NB4 (cell line): ENCODE measurements at regions not wholly inside any gene's neighbourhood (a gene's known extent, or its start where the extent isn't known, plus 50 kb on each side); places are given as distances from the start of the nearest gene placed in this dataset.

ENCODE experiments used
- DNase-seq: peaks from one replicate; pipeline ENCODE4 v3.0.0; 2010; ENCODE audit warnings: low read depth
- H3K4me3 ChIP-seq: one replicate; pipeline ENCODE4 v1.5.1; 2011; ENCODE audit warnings: mild to moderate bottlenecking, low read depth, low read length, moderate library complexity
- CTCF ChIP-seq: IDR thresholded peaks from one replicate; pipeline ENCODE4 v1.5.1; 2012; ENCODE audit warnings: low read depth, low read length
- MAX ChIP-seq: IDR thresholded peaks from 2 replicates; pipeline ENCODE4 v1.6.1; 2011; ENCODE audit warnings: low read depth, low read length
- MYC ChIP-seq: IDR thresholded peaks from 2 replicates; pipeline ENCODE4 v1.6.1; 2011; ENCODE audit warnings: low read depth, low read length
- POLR2A ChIP-seq: IDR thresholded peaks from 2 replicates; pipeline ENCODE4 v1.6.1; 2011; ENCODE audit warnings: mild to moderate bottlenecking; ENCODE audit not compliant: insufficient read length; ENCODE audit errors: extremely low read depth

- DNase-seq, result no peak
- no peak overlapping the region for H3K4me3 ChIP-seq
- TF ChIP-seq MAX, result no peak
- no peak for TF ChIP-seq CTCF
- TF ChIP-seq POLR2A, result no peak
- no peak for TF ChIP-seq MYC
Measured at GRCh38 chr11:36775130-36775529, 177.1 kb upstream of the RAG2 start.

- DNase-seq, result no peak
- H3K4me3 ChIP-seq, result no peak overlapping the region
Measured at GRCh38 chr11:36774603-36775002, 176.6 kb upstream of the RAG2 start.

GRCh38 chr11:36763187-36763586 lies 165.2 kb upstream of the RAG2 start:
- H3K4me3 ChIP-seq, result no peak overlapping the region
- no peak for TF ChIP-seq POLR2A
- no peak for TF ChIP-seq CTCF
- no peak for TF ChIP-seq MAX
- TF ChIP-seq MYC, result no peak
- no peak for DNase-seq

More at GRCh38 chr11:36774603-36775002, 176.6 kb upstream of the RAG2 start:
- no peak for TF ChIP-seq POLR2A
- no peak for TF ChIP-seq MYC
- no peak for TF ChIP-seq CTCF
- no peak for TF ChIP-seq MAX

GRCh38 chr11:36757075-36757474 lies 159.0 kb upstream of the RAG2 start:
- no peak for DNase-seq
- no peak for TF ChIP-seq MYC
- no peak for TF ChIP-seq POLR2A
- no peak for TF ChIP-seq MAX
- TF ChIP-seq CTCF, result no peak
- H3K4me3 ChIP-seq, result no peak overlapping the region

- DNase-seq, result no peak
- no peak overlapping the region for H3K4me3 ChIP-seq
- TF ChIP-seq CTCF, result no peak
- TF ChIP-seq MAX, result no peak
- TF ChIP-seq POLR2A, result no peak
- no peak for TF ChIP-seq MYC
Measured at GRCh38 chr11:36753960-36754359, 155.9 kb upstream of the RAG2 start.

- no peak for TF ChIP-seq MAX
- no peak for TF ChIP-seq CTCF
- TF ChIP-seq POLR2A, result no peak
- no peak overlapping the region for H3K4me3 ChIP-seq
- no peak for DNase-seq
Measured at GRCh38 chr11:36751996-36752395, 154.0 kb upstream of the RAG2 start.
